HG02798 (cell line): ENCODE measurements at regions not wholly inside any gene's neighbourhood (a gene's known extent, or its start where the extent isn't known, plus 50 kb on each side); places are given as distances from the start of the nearest gene placed in this dataset.
"Not testable (repeated sequence)": the region's sequence is repeated elsewhere in the genome, so short reads cannot be mapped to it uniquely, and the experiment has no call there.

ENCODE experiments used
- ATAC-seq: cut with Tn5 transposase; IDR thresholded peaks from one replicate; pipeline ENCODE4 v1.9.1; 2021; ENCODE audit warnings: mild to moderate bottlenecking; ENCODE audit not compliant: unreplicated experiment, poor library complexity

GRCh38 chr16:80103463-80103862 lies 437.3 kb upstream of the DYNLRB2 start:
- no peak for ATAC-seq

- no peak for ATAC-seq
Measured at GRCh38 chr16:80100846-80101451, 439.8 kb upstream of the DYNLRB2 start.

- ATAC-seq, result no peak
Measured at GRCh38 chr16:80100186-80100585, 440.6 kb upstream of the DYNLRB2 start.

GRCh38 chr16:80097098-80097497 lies 443.7 kb upstream of the DYNLRB2 start:
- no peak for ATAC-seq

- no peak for ATAC-seq
Measured at GRCh38 chr16:80092681-80093080, 448.1 kb upstream of the DYNLRB2 start.

GRCh38 chr16:80091453-80091852 lies 449.3 kb upstream of the DYNLRB2 start:
- not testable (repeated sequence) for ATAC-seq

- no peak for ATAC-seq
Measured at GRCh38 chr16:80085606-80086005, 455.2 kb upstream of the DYNLRB2 start.

- ATAC-seq, result no peak
Measured at GRCh38 chr16:80084614-80085013, 456.2 kb upstream of the DYNLRB2 start.

GRCh38 chr16:80084163-80084562 lies 456.6 kb upstream of the DYNLRB2 start:
- ATAC-seq, result no peak

- no peak for ATAC-seq
Measured at GRCh38 chr16:80082906-80083305, 457.9 kb upstream of the DYNLRB2 start.

GRCh38 chr16:80081846-80082245 lies 458.9 kb upstream of the DYNLRB2 start:
- no peak for ATAC-seq

- ATAC-seq, result no peak
Measured at GRCh38 chr16:80080287-80080851, 460.4 kb upstream of the DYNLRB2 start.

GRCh38 chr16:80079072-80079471 lies 461.7 kb upstream of the DYNLRB2 start:
- ATAC-seq, result no peak

- no peak for ATAC-seq
Measured at GRCh38 chr16:80077696-80078095, 463.1 kb upstream of the DYNLRB2 start.

- no peak for ATAC-seq
Measured at GRCh38 chr16:80074329-80074728, 466.5 kb upstream of the DYNLRB2 start.

GRCh38 chr16:80071964-80072456 lies 468.8 kb upstream of the DYNLRB2 start:
- no peak for ATAC-seq

GRCh38 chr16:80066805-80067580 lies 466.5 kb upstream of the MAF start:
- no peak for ATAC-seq

- no peak for ATAC-seq
Measured at GRCh38 chr16:80065541-80065940, 465.0 kb upstream of the MAF start.

- no peak for ATAC-seq
Measured at GRCh38 chr16:80063713-80064069, 463.2 kb upstream of the MAF start.

GRCh38 chr16:80063031-80063712 lies 462.6 kb upstream of the MAF start:
- no peak for ATAC-seq
